ENCODE measurements at regions not wholly inside any gene's neighbourhood (a gene's known extent, or its start where the extent isn't known, plus 50 kb on each side); places are given as distances from the start of the nearest gene placed in this dataset.

GRCh38 chr2:145010635-145011034 lies 490.7 kb upstream of the ZEB2 start:
- peaks cover 0 to 15% (median 0%) of the 10 kb centered on the region in 3 donors for H3K4me1 ChIP-seq
- H3K9me3 ChIP-seq = no peaks in the 10 kb centered on the region
- no peak for ATAC-seq
- no peak overlapping the region for H3K27ac ChIP-seq
- H3K4me3 ChIP-seq = no peak overlapping the region
- no peaks in the 10 kb centered on the region for H3K36me3 ChIP-seq
- WGBS, 2 donors (ENCODE audit: low coverage in 1 of 2) = 88 to 100% methylated on average over 1 to 2 of the region's 2 CpGs
- TF ChIP-seq CTCF (IDR thresholded peaks at IDR 0.05) = no peak
- no peak for TF ChIP-seq EP300 (IDR thresholded peaks at IDR 0.05)
- TF ChIP-seq POLR2A (IDR thresholded peaks at IDR 0.05) = no peak
- TF ChIP-seq POLR2AphosphoS5 (IDR thresholded peaks at IDR 0.05) = no peak
- no peaks in the 10 kb centered on the region for H3K27me3 ChIP-seq

- H3K4me1 ChIP-seq = peaks cover 0 to 13% (median 0%) of the 10 kb centered on the region in 3 donors
- no peak overlapping the region for H3K4me3 ChIP-seq
- no peaks in the 10 kb centered on the region for H3K27me3 ChIP-seq
- H3K27ac ChIP-seq = peak overlapping the region in 3 of 4 donors; percentile 19 to 48 (median 46)
- TF ChIP-seq POLR2AphosphoS5 (IDR thresholded peaks at IDR 0.05) (no peak), EP300 (IDR thresholded peaks at IDR 0.05) (no peak), CTCF (IDR thresholded peaks at IDR 0.05) (no peak), POLR2A (IDR thresholded peaks at IDR 0.05) (no peak)
- H3K36me3 ChIP-seq = no peaks in the 10 kb centered on the region
- ATAC-seq = no peak
- H3K9me3 ChIP-seq = no peaks in the 10 kb centered on the region
Measured at GRCh38 chr2:145007960-145008263, 488.0 kb upstream of the ZEB2 start.

GRCh38 chr2:145007093-145007959 lies 487.4 kb upstream of the ZEB2 start:
- H3K9me3 ChIP-seq = no peaks in the 10 kb centered on the region
- no peaks in the 10 kb centered on the region for H3K27me3 ChIP-seq
- H3K36me3 ChIP-seq = no peaks in the 10 kb centered on the region
- no peak for TF ChIP-seq CTCF (IDR thresholded peaks at IDR 0.05)
- peaks cover 0 to 7% (median 0%) of the 10 kb centered on the region in 3 donors for H3K4me1 ChIP-seq
- peak; percentile 50 for ATAC-seq
- 60 to 82% methylated on average over 11 to 13 of the region's 13 CpGs for WGBS, 2 donors (ENCODE audit: low coverage in 1 of 2)
- no peak overlapping the region for H3K4me3 ChIP-seq
- peak overlapping the region in 3 of 4 donors; percentile 19 to 48 (median 46) for H3K27ac ChIP-seq

- H3K36me3 ChIP-seq = no peaks in the 10 kb centered on the region
- WGBS, 2 donors (ENCODE audit: low coverage in 1 of 2) = 100% methylated on average over 1 of the region's 1 CpG
- no peak for ATAC-seq
- no peaks in the 10 kb centered on the region for H3K27me3 ChIP-seq
- no peak overlapping the region for H3K4me3 ChIP-seq
- no peaks in the 10 kb centered on the region for H3K9me3 ChIP-seq
- no peak for TF ChIP-seq POLR2AphosphoS5 (IDR thresholded peaks at IDR 0.05)
- no peak for TF ChIP-seq CTCF (IDR thresholded peaks at IDR 0.05)
- H3K4me1 ChIP-seq = no peaks in the 10 kb centered on the region
- H3K27ac ChIP-seq = no peak overlapping the region
Measured at GRCh38 chr2:145002624-145003023, 482.7 kb upstream of the ZEB2 start.

- Histone ChIP-seq H3K27ac (no peak overlapping the region), H3K4me3 (no peak overlapping the region), H3K36me3 (no peaks in the 10 kb centered on the region)
Measured at GRCh38 chr2:145000376-145000775, 480.5 kb upstream of the ZEB2 start.

More at GRCh38 chr2:145000376-145000775, 480.5 kb upstream of the ZEB2 start:
- Histone ChIP-seq H3K9me3 (no peaks in the 10 kb centered on the region), H3K27me3 (no peaks in the 10 kb centered on the region), H3K4me1 (no peaks in the 10 kb centered on the region)
- no peak for ATAC-seq
- TF ChIP-seq POLR2A (IDR thresholded peaks at IDR 0.05) (no peak), POLR2AphosphoS5 (IDR thresholded peaks at IDR 0.05) (no peak), CTCF (IDR thresholded peaks at IDR 0.05) (no peak), EP300 (IDR thresholded peaks at IDR 0.05) (no peak)
